Caco-2 (cell line): ENCODE measurements at regions not wholly inside any gene's neighbourhood (a gene's known extent, or its start where the extent isn't known, plus 50 kb on each side); places are given as distances from the start of the nearest gene placed in this dataset.
"Not testable (repeated sequence)": the region's sequence is repeated elsewhere in the genome, so short reads cannot be mapped to it uniquely, and the experiment has no call there.

Experiments
- BruUV-seq: library from RNA; stranded (reverse); fragments of 400-500 nt; replicated peaks from 2 replicates; lab custom pipeline; 2021; lab: Mats Ljungman, UMichigan
- CTCF ChIA-PET: fragments of 300-600 bp; sonication (Branson Sonifier 250); formaldehyde crosslinking; loops from one replicate; lab custom pipeline; 2022; ENCODE audit warnings: antibody characterized with exemption; lab: Charles Lee
- POLR2A ChIA-PET: fragments of 300-600 bp; sonication (Branson Sonifier 250); formaldehyde crosslinking; loops from one replicate; lab custom pipeline; 2022; ENCODE audit warnings: antibody characterized with exemption; lab: Charles Lee
- DNase-seq, 2 experiments: peaks; one replicate each; pipeline versions ENCODE4 v3.0.0 to v3.0.0-alpha.2; 2020 to 2022
- H3K27me3 ChIP-seq: replicated peaks from 2 replicates; pipeline ENCODE4 v1.6.0; 2011; ENCODE audit warnings: low read length; ENCODE audit not compliant: control insufficient read depth, insufficient read depth
- H3K36me3 ChIP-seq: 2 replicates; pipeline ENCODE4 v1.5.1; 2011; ENCODE audit warnings: low read length; ENCODE audit not compliant: control insufficient read depth, insufficient read depth
- H3K4me1 ChIP-seq: fragments of 250-450 bp; sonication (Bioruptor Pico); 2 replicates; pipeline ENCODE4 v1.5.1; 2020; ENCODE audit warnings: mild to moderate bottlenecking
- H3K4me3 ChIP-seq: 2 replicates; pipeline ENCODE4 v1.5.1; 2011; ENCODE audit warnings: low read depth, mild to moderate bottlenecking, control low read depth, low read length
- H3K9me3 ChIP-seq: fragments of 250-450 bp; sonication (Bioruptor Pico); 2 replicates; pipeline ENCODE4 v1.5.1; 2020; ENCODE audit warnings: mild to moderate bottlenecking, moderate library complexity
- H3K27ac Mint-ChIP-seq: one replicate; pipeline ENCODE4 v1.8.0; 2022; ENCODE audit warnings: mixed read lengths; ENCODE audit not compliant: unreplicated experiment
- H3K27me3 Mint-ChIP-seq: one replicate; pipeline ENCODE4 v1.8.0; 2022; ENCODE audit warnings: mixed read lengths; ENCODE audit not compliant: insufficient read depth, unreplicated experiment
- H3K36me3 Mint-ChIP-seq: one replicate; pipeline ENCODE4 v1.8.0; 2022; ENCODE audit warnings: mild to moderate bottlenecking, mixed read lengths; ENCODE audit not compliant: insufficient read depth, unreplicated experiment
- H3K4me1 Mint-ChIP-seq: one replicate; pipeline ENCODE4 v1.8.0; 2022; ENCODE audit warnings: low read depth, mixed read lengths; ENCODE audit not compliant: unreplicated experiment
- H3K4me3 Mint-ChIP-seq: one replicate; pipeline ENCODE4 v1.8.0; 2022; ENCODE audit warnings: mild to moderate bottlenecking, moderate library complexity, mixed read lengths; ENCODE audit not compliant: unreplicated experiment
- H3K9me3 Mint-ChIP-seq: one replicate; pipeline ENCODE4 v1.8.0; 2022; ENCODE audit warnings: mixed read lengths; ENCODE audit not compliant: unreplicated experiment
- CTCF ChIP-seq, 2 experiments: fragments of 200-600 bp in 1 of 2; IDR thresholded peaks; 1 replicate in 1 of 2; 2 replicates in 1 of 2; pipeline versions ENCODE4 v1.5.1 to v1.8.0; 2011 to 2022; ENCODE audit warnings: antibody characterized with exemption in 1 of 2, control low read depth in 1 of 2, inconsistent platforms in 1 of 2, low read depth in 1 of 2, low read length in 1 of 2, mild to moderate bottlenecking in 1 of 2, moderate library complexity in 1 of 2; ENCODE audit not compliant: insufficient read depth in 1 of 2, severe bottlenecking in 1 of 2, unreplicated experiment in 1 of 2
- intact Hi-C: fragments of 100-400 bp; cut with micrococcal nuclease; formaldehyde crosslinking; loops from one replicate; pipeline ENCODE4 v1.10.0; 2022; ENCODE audit not compliant: unreplicated experiment

GRCh38 chr15:96199111-96199510, 131.4 kb upstream of the NR2F2 start:
- peaks cover 11% of the 10 kb centered on the region for H3K36me3 Mint-ChIP-seq
- intact Hi-C loops = no loop called here
- H3K27me3 Mint-ChIP-seq = no peaks in the 10 kb centered on the region
- POLR2A ChIA-PET = interaction anchor here (0.6 kb wide), 1 partner anchor 15 kb away, joined by 5 read pairs; no protein-coding TSS in a partner anchor
- no peaks in the 10 kb centered on the region for H3K36me3 ChIP-seq
- no TSS peak for BruUV-seq
- peaks cover 29% of the 10 kb centered on the region for H3K4me1 Mint-ChIP-seq
- no peak for DNase-seq
- CTCF ChIA-PET = interaction anchor here (1.0 kb wide), 1 partner anchor 15 kb away, joined by 3 read pairs; no protein-coding TSS in a partner anchor
- no peak overlapping the region for H3K4me3 ChIP-seq
- peaks cover 25% of the 10 kb centered on the region for H3K9me3 Mint-ChIP-seq
- H3K9me3 ChIP-seq = peaks cover 4% of the 10 kb centered on the region; the same call in 1 of the 2 replicates
- H3K4me1 ChIP-seq = peaks cover 44% of the 10 kb centered on the region
- H3K27me3 ChIP-seq = no peaks in the 10 kb centered on the region
- no peak for TF ChIP-seq CTCF (IDR thresholded peaks at IDR 0.05; ENCODE audit: insufficient read depth in 1 of 2, low read depth in 1 of 2, low read length in 1 of 2, severe bottlenecking in 1 of 2, unreplicated experiment in 1 of 2)
- no peak overlapping the region for H3K4me3 Mint-ChIP-seq
- H3K27ac Mint-ChIP-seq = peak overlapping the region; percentile 87

GRCh38 chr15:96200357-96200967, 130.0 kb upstream of the NR2F2 start:
- Mint-ChIP-seq H3K9me3 (peaks cover 16% of the 10 kb centered on the region), H3K4me1 (peaks cover 29% of the 10 kb centered on the region), H3K4me3 (peak overlapping the region; percentile 24), H3K27me3 (no peaks in the 10 kb centered on the region), H3K36me3 (peaks cover 18% of the 10 kb centered on the region), H3K27ac (peak overlapping the region; percentile 72)
- DNase-seq = peak; percentile 68 to 76
- Histone ChIP-seq H3K4me1 (peaks cover 44% of the 10 kb centered on the region), H3K9me3 (peaks cover 7% of the 10 kb centered on the region), H3K4me3 (no peak overlapping the region), H3K36me3 (no peaks in the 10 kb centered on the region), H3K27me3 (no peaks in the 10 kb centered on the region)
- no TSS peak for BruUV-seq
- POLR2A ChIA-PET = interaction anchor here (0.6 to 1.7 kb wide), 4 partner anchors 17 to 130 kb away, joined by 3 to 9 read pairs (median 4); partner anchors contain the start of gene NR2F2
- intact Hi-C loops = loop anchor here (1.0 to 2.0 kb wide), 5 partner anchors 9 to 124 kb away; no protein-coding TSS in a partner anchor
- no peak for TF ChIP-seq CTCF (IDR thresholded peaks at IDR 0.05; ENCODE audit: insufficient read depth in 1 of 2, low read depth in 1 of 2, low read length in 1 of 2, severe bottlenecking in 1 of 2, unreplicated experiment in 1 of 2)
- CTCF ChIA-PET = interaction anchor here (1.2 kb wide), 1 partner anchor 25 kb away, joined by 4 read pairs; no protein-coding TSS in a partner anchor

- POLR2A ChIA-PET = no interaction called here
- peak overlapping the region; percentile 42 for H3K27ac Mint-ChIP-seq
- DNase-seq = no peak
- H3K4me1 Mint-ChIP-seq = peaks cover 29% of the 10 kb centered on the region
- intact Hi-C loops = loop anchor here (2.0 kb wide), 1 partner anchor 123 kb away; no protein-coding TSS in a partner anchor
- CTCF ChIA-PET = no interaction called here
- H3K27me3 Mint-ChIP-seq = no peaks in the 10 kb centered on the region
- no peak overlapping the region for H3K4me3 ChIP-seq
- TF ChIP-seq CTCF (IDR thresholded peaks at IDR 0.05; ENCODE audit: insufficient read depth in 1 of 2, low read depth in 1 of 2, low read length in 1 of 2, severe bottlenecking in 1 of 2, unreplicated experiment in 1 of 2) = no peak
- H3K4me1 ChIP-seq = peaks cover 44% of the 10 kb centered on the region
- no peaks in the 10 kb centered on the region for H3K27me3 ChIP-seq
- peaks cover 16% of the 10 kb centered on the region for H3K9me3 Mint-ChIP-seq
- H3K4me3 Mint-ChIP-seq = no peak overlapping the region
- no TSS peak for BruUV-seq
- H3K36me3 Mint-ChIP-seq = peaks cover 18% of the 10 kb centered on the region
- no peaks in the 10 kb centered on the region for H3K36me3 ChIP-seq
- peaks cover 8% of the 10 kb centered on the region for H3K9me3 ChIP-seq
Measured at GRCh38 chr15:96201696-96202095, 128.8 kb upstream of the NR2F2 start.

- CTCF ChIA-PET, H3K9me3 ChIP-seq, DNase-seq, BruUV-seq, H3K27me3 Mint-ChIP-seq, H3K4me3 ChIP-seq, H3K9me3 Mint-ChIP-seq, H3K27ac Mint-ChIP-seq, H3K27me3 ChIP-seq, POLR2A ChIA-PET, H3K4me3 Mint-ChIP-seq, H3K36me3 ChIP-seq: not testable (repeated sequence)
- Mint-ChIP-seq H3K4me1 (peaks cover 23% of the 10 kb centered on the region), H3K36me3 (peaks cover 17% of the 10 kb centered on the region)
- intact Hi-C loops = loop anchor here (5.0 kb wide), 1 partner anchor 83 kb away; no protein-coding TSS in a partner anchor
- peaks cover 45% of the 10 kb centered on the region for H3K4me1 ChIP-seq
Measured at GRCh38 chr15:96205588-96205987, 124.9 kb upstream of the NR2F2 start.
